Gastroesophageal sphincter (tissue), 4 donors: ENCODE measurements at regions not wholly inside any gene's neighbourhood (a gene's known extent, or its start where the extent isn't known, plus 50 kb on each side); places are given as distances from the start of the nearest gene placed in this dataset.
"Not testable (repeated sequence)": the region's sequence is repeated elsewhere in the genome, so short reads cannot be mapped to it uniquely, and the experiment has no call there.

Experiments used
- ATAC-seq: fragments of 150-250 bp; one replicate; pipeline ENCODE4 v1.9.1; 2016; ENCODE audit warnings: mild to moderate bottlenecking, moderate library complexity
- H3K27ac ChIP-seq, 4 donors: fragments of 200-600 bp; sonication (generic) in 3 of 4; 1 replicate in 3 of 4; 2 replicates in 1 of 4; pipeline ENCODE4 v1.5.1; 2016 to 2019
- H3K27me3 ChIP-seq: fragments of 200-600 bp; sonication (generic); one replicate; pipeline ENCODE4 v1.5.1; 2019
- H3K36me3 ChIP-seq, 2 donors: fragments of 200-600 bp; sonication (generic); one replicate each; pipeline ENCODE4 v1.5.1; 2019; ENCODE audit warnings: control low read depth in 1 of 2
- H3K4me1 ChIP-seq, 3 donors: fragments of 200-600 bp; sonication (generic); 1 replicate in 2 of 3; 2 replicates in 1 of 3; pipeline ENCODE4 v1.5.1; 2016 to 2019; ENCODE audit warnings: control low read depth in 2 of 3
- H3K4me3 ChIP-seq, 2 donors: fragments of 200-600 bp; sonication (generic); one replicate each; pipeline ENCODE4 v1.5.1; 2019; ENCODE audit warnings: mild to moderate bottlenecking in 1 of 2, moderate library complexity in 1 of 2
- H3K9me3 ChIP-seq, 3 donors: fragments of 200-600 bp; sonication (generic); one replicate each; pipeline ENCODE4 v1.5.1; 2017 to 2019; ENCODE audit warnings: control low read depth in 2 of 3
- EP300 ChIP-seq: sonication (generic); formaldehyde crosslinking; IDR thresholded peaks from one replicate; pipeline ENCODE4 v1.6.1; 2017; ENCODE audit warnings: antibody characterized with exemption, mild to moderate bottlenecking
- POLR2A ChIP-seq, 2 donors: fragments of 450-650 bp; IDR thresholded peaks; one replicate each; pipeline ENCODE4 v1.6.1; 2017; ENCODE audit warnings: antibody characterized with exemption in 2 of 2, mild to moderate bottlenecking in 2 of 2, moderate library complexity in 1 of 2
- POLR2AphosphoS5 ChIP-seq: sonication (generic); formaldehyde crosslinking; IDR thresholded peaks from one replicate; pipeline ENCODE4 v1.6.1; 2017; ENCODE audit warnings: antibody characterized with exemption
- WGBS, 2 donors: methylation state at CpG; one replicate each; pipeline ENCODE4 v1.1.5; 2018; ENCODE audit warnings: low coverage in 1 of 2; 5-methylcytosine and 5-hydroxymethylcytosine counted together
- TF ChIP-seq, protein P1 (sequence below), 4 experiments: fragments of 200-600 bp in 2 of 4; fragments of 450-650 bp in 2 of 4; sonication (generic) in 1 of 4; IDR thresholded peaks; one replicate each; pipeline ENCODE4 v1.5.1; 2017 to 2019; ENCODE audit warnings: antibody characterized with exemption in 4 of 4, mild to moderate bottlenecking in 2 of 4, moderate library complexity in 2 of 4

DNA sequence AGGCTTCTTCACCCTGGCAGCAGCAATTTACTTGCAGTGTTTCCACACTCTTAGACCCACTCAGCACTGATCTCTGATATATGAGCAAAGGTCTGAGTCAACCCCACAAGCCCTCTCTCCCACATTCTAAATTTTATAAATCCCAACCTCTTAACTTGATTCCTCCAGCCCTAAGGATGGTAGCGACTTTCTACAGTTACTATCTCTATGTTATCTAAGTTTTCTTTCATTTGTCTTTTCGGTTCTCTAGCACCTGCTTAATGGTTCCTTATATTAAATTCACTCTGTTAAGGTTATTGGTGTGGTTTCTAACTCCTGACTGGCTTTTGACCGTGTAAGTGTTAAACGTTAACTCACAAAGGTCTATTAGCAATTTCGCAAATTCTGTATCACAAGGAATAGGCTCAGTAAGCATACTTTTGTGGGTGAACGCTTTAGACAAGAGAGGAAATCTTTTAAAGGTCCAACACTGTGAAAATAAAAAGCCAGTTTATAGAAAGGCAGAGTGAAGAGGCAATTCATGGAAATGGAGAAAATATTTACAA, 99.3 kb downstream of the DLEU7 start:
- Histone ChIP-seq H3K4me1 (no peaks in the 10 kb centered on the region), H3K36me3 (no peaks in the 10 kb centered on the region), H3K9me3 (peaks cover 0 to 10% (median 0%) of the 10 kb centered on the region in 3 donors), H3K27me3 (no peaks in the 10 kb centered on the region), H3K27ac (no peak overlapping the region), H3K4me3 (no peak overlapping the region)
- 91 to 100% methylated on average over 2 to 6 of the region's 6 CpGs for WGBS, 2 donors
- TF ChIP-seq EP300 (no peak), POLR2AphosphoS5 (no peak), POLR2A (IDR thresholded peaks at IDR 0.05) (no peak)
- TF ChIP-seq, protein P1, sequence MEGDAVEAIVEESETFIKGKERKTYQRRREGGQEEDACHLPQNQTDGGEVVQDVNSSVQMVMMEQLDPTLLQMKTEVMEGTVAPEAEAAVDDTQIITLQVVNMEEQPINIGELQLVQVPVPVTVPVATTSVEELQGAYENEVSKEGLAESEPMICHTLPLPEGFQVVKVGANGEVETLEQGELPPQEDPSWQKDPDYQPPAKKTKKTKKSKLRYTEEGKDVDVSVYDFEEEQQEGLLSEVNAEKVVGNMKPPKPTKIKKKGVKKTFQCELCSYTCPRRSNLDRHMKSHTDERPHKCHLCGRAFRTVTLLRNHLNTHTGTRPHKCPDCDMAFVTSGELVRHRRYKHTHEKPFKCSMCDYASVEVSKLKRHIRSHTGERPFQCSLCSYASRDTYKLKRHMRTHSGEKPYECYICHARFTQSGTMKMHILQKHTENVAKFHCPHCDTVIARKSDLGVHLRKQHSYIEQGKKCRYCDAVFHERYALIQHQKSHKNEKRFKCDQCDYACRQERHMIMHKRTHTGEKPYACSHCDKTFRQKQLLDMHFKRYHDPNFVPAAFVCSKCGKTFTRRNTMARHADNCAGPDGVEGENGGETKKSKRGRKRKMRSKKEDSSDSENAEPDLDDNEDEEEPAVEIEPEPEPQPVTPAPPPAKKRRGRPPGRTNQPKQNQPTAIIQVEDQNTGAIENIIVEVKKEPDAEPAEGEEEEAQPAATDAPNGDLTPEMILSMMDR (IDR thresholded peaks at IDR 0.05) = no peak
- no peak for ATAC-seq

DNA sequence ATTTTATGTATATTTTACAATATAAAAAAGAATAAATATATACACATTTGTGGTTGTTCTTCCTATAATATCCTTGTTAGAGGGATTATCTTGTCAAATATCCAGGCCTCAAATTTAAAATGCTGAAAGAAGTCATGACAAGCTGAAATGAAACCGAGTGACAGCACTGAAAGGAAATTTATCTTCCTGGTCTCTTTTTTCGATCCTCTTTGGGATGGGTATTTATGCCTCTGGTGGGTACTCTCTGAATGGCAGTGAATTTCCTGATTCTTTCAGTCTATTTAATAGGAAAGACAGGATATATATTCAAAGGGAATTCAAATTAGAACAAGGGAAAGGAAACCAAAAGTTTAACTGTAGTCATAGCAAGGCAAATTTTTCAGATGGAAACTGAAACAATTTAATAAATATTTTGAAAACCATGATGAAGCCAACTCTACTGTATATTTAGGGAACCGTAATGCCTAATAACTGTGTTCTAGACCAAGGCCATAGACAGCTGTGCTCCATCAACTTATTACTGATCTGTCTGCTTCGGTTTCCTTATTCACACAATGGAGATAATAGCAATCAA, 97.9 kb downstream of the DLEU7 start:
- Histone ChIP-seq H3K4me1 (no peaks in the 10 kb centered on the region), H3K4me3 (no peak overlapping the region), H3K27me3 (no peaks in the 10 kb centered on the region), H3K9me3 (peaks cover 0 to 9% (median 0%) of the 10 kb centered on the region in 3 donors), H3K36me3 (no peaks in the 10 kb centered on the region), H3K27ac (no peak overlapping the region)
- WGBS, 2 donors = 62% methylated on average over 4 of the region's 4 CpGs
- TF ChIP-seq POLR2AphosphoS5 (no peak), EP300 (no peak), POLR2A (IDR thresholded peaks at IDR 0.05) (no peak)
- TF ChIP-seq, protein P1 (IDR thresholded peaks at IDR 0.05) = no peak
- ATAC-seq = no peak

DNA sequence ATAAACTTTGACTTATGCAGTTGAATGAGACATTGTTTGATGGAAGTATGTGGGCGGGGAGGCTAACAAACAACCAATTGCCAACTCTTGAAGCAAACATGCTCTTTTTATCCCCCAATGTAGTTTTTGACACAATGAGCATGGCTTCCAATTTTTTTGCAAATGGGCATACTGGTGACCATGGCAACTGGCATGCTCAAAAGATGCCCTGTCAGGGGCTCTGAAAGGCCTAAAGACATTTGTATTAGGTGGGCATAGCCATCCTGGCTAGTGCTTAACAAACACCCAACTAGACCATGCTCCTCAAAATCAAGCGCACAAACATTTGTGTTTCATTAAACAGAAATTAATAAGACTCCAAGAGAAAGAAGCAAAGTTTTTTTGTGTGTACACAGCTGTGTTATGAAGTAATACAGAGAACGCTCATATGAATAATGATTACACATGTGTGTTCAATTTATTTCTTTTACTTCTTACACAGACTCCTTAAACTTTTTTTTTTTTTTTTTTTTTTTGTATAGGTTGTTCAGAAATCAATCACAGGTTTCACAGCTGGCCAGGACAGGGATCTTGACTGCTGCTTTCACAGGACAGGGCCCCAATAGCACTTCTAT, 95.6 kb downstream of the DLEU7 start:
- no peaks in the 10 kb centered on the region for H3K9me3 ChIP-seq
- no peaks in the 10 kb centered on the region for H3K36me3 ChIP-seq
- no peaks in the 10 kb centered on the region for H3K27me3 ChIP-seq
- TF ChIP-seq, protein P1 (IDR thresholded peaks at IDR 0.05) = no peak
- TF ChIP-seq POLR2AphosphoS5 (no peak), EP300 (no peak), POLR2A (IDR thresholded peaks at IDR 0.05) (no peak)
- H3K27ac ChIP-seq = no peak overlapping the region
- H3K4me3 ChIP-seq = no peak overlapping the region
- no peaks in the 10 kb centered on the region for H3K4me1 ChIP-seq
- 72 to 81% methylated on average over 3 of the region's 3 CpGs for WGBS, 2 donors
- no peak for ATAC-seq

DNA sequence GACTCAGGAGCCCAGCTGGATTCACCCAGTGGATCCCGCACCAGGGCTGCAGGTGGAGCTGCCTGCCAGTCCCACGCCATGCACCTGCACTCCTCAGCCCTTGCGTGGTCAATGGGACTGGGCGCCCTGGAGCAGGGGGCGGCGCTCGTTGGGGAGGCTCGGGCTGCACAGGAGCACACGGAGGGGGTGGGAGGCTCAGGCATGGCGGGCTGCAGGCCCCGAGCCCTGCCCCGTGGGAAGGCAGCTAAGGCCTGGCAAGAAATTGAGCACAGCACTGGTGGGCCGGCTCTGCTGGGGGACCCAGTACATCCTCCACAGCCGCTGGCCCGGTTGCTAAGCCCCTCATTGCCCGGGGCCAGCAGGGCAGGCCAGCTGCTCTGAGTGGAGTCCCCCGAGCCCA, 90.3 kb downstream of the DLEU7 start:
- WGBS, 2 donors = no CpG with 5 or more reads among the region's 17 CpGs
- H3K27ac ChIP-seq, H3K9me3 ChIP-seq, ATAC-seq, H3K27me3 ChIP-seq, H3K36me3 ChIP-seq, H3K4me3 ChIP-seq, H3K4me1 ChIP-seq: not testable (repeated sequence)

DNA sequence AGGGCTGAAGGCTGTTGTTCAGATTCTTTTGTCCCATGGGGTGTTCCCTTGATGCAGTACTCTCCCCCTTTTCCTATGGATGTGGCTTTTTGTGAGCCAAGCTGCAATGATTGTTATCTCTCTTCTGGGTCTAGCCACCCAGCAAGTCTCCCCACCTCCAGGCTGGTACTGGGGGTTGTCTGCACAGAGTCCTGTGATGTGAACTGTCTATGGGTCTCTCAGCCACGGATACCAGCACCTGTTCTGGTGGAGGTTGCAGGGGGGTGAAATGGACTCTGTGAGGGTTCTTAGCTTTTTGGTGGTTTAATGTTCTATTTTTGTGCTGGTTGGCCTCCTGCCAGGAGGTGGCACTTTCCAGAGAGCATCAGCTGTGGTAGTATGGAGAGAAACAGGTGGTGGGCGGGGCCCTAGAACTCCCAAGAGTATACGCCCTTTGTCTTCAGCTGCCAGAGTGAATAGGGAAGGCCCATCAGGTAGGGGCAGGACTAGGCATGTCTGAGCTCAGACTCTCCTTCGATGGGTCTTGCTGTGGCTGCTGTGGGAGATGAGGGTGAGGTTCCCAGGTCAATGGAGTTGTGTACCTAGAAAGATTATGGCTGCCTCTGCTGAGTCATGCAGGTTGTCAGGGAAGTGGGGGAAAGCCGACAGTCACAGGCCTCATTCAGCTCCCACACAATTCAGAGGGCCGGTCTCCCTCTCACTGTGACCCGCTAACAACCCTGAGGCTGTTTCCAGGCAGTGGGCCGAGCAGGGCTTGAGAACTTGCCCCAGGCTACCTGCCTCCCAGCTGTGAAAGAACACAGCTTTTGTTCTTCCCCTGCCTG, 87.4 kb downstream of the DLEU7 start:
- H3K27me3 ChIP-seq, H3K27ac ChIP-seq, H3K4me1 ChIP-seq, H3K4me3 ChIP-seq, ATAC-seq, H3K36me3 ChIP-seq, H3K9me3 ChIP-seq: not testable (repeated sequence)
- WGBS, 2 donors = 83 to 95% methylated on average over 3 of the region's 8 CpGs
